H1 (cell line): ENCODE measurements at regions not wholly inside any gene's neighbourhood (a gene's known extent, or its start where the extent isn't known, plus 50 kb on each side); places are given as distances from the start of the nearest gene placed in this dataset.

ENCODE experiments used
- BRCA1 ChIP-seq: IDR thresholded peaks from 2 replicates; pipeline ENCODE4 v1.6.1; 2012; ENCODE audit warnings: low read depth, low read length, improper control_type of control experiment
- CHD2 ChIP-seq: IDR thresholded peaks from 2 replicates; pipeline ENCODE4 v1.6.1; 2012; ENCODE audit warnings: low read length, improper control_type of control experiment
- EZH2 ChIP-seq: fragments of 200-600 bp; sonication (generic); IDR thresholded peaks from 2 replicates; pipeline ENCODE4 v1.7.1; 2012; ENCODE audit warnings: low read depth, mild to moderate bottlenecking, moderate library complexity, low read length, inconsistent platforms; ENCODE audit not compliant: severe bottlenecking
- JUN ChIP-seq: IDR thresholded peaks from 2 replicates; pipeline ENCODE4 v1.6.1; 2011; ENCODE audit warnings: low read depth, mild to moderate bottlenecking, improper control_type of control experiment, low read length
- POLR2A ChIP-seq, 2 experiments: IDR thresholded peaks; 1 replicate in 1 of 2; 2 replicates in 1 of 2; pipeline ENCODE4 v1.6.1; 2011; ENCODE audit warnings: low read depth in 2 of 2, low read length in 2 of 2, mild to moderate bottlenecking in 2 of 2; ENCODE audit errors: control extremely low read depth in 1 of 2
- POLR2AphosphoS5 ChIP-seq: IDR thresholded peaks from 2 replicates; pipeline ENCODE4 v1.6.1; 2011; ENCODE audit warnings: low read depth, low read length
- SIN3A ChIP-seq, 2 experiments: IDR thresholded peaks in 1 of 2; conservative IDR thresholded peaks in 1 of 2; 2 replicates each; pipeline ENCODE4 v1.6.1; 2011 to 2012; ENCODE audit warnings: low read length in 2 of 2, improper control_type of control experiment in 1 of 2, low read depth in 1 of 2, mild to moderate bottlenecking in 1 of 2
- YY1 ChIP-seq: IDR thresholded peaks from 2 replicates; pipeline ENCODE4 v1.6.1; 2011; ENCODE audit warnings: low read depth, mild to moderate bottlenecking, low read length
- TF ChIP-seq, protein P1 (sequence below), 3 experiments: IDR thresholded peaks; 1 replicate in 2 of 3; 2 replicates in 1 of 3; pipeline versions ENCODE4 v1.5.1 to v1.6.1; 2011; ENCODE audit warnings: low read length in 3 of 3, mild to moderate bottlenecking in 3 of 3, inconsistent platforms in 2 of 3, low read depth in 1 of 3, moderate library complexity in 1 of 3; ENCODE audit not compliant: insufficient read depth in 1 of 3; ENCODE audit errors: control extremely low read depth in 1 of 3
- TF ChIP-seq, protein P2 (sequence below): fragments of 300-600 bp; sonication (generic); IDR thresholded peaks from 2 replicates; pipeline ENCODE4 v1.7.1; 2012; ENCODE audit warnings: low read length, moderate library complexity, mild to moderate bottlenecking, inconsistent platforms; ENCODE audit not compliant: insufficient replicate concordance

DNA sequence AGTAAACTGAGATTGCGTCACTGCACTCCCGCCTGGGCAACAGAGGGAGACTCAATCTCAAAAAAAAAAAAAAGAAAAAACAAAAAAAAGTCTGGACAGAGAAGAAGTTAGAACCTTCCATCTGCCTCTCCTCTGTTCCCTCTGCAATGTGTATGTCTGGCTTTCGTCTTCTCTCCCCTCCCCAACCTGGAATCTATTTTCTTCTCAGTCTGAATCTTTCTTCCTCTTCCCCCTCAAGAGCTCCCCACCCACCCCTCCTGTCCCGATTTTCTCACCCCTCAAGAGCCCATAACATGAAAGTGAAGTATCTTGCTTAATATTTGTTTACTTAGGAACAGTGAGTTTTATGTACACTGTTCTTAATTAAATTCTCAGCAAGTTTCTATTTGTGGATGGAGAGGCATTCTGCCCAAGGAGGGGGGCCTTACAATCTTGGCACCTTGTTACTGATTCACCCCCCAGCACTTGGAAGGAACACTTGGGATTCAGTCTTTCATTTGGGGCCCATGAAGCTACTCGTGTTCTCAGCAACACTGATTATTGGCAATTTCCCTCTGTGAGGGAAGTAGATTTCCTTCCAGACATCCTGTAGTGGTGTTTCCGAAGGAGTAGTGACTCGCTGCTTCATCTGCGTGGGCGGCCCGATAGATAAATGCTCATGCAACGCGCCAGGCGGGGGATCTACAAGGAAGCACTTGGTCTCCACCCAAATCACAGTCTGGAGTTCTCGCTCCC, 69.3 kb upstream of the SRSF6 start:
- no peak for TF ChIP-seq BRCA1
- no peak for TF ChIP-seq JUN
- TF ChIP-seq POLR2A (IDR thresholded peaks at IDR 0.05; ENCODE audit: control extremely low read depth in 1 of 2, low read depth in 2 of 2, low read length in 2 of 2): no peak
- TF ChIP-seq EZH2: no peak
- no peak for TF ChIP-seq POLR2AphosphoS5
- no peak for TF ChIP-seq CHD2
- TF ChIP-seq, protein P1, sequence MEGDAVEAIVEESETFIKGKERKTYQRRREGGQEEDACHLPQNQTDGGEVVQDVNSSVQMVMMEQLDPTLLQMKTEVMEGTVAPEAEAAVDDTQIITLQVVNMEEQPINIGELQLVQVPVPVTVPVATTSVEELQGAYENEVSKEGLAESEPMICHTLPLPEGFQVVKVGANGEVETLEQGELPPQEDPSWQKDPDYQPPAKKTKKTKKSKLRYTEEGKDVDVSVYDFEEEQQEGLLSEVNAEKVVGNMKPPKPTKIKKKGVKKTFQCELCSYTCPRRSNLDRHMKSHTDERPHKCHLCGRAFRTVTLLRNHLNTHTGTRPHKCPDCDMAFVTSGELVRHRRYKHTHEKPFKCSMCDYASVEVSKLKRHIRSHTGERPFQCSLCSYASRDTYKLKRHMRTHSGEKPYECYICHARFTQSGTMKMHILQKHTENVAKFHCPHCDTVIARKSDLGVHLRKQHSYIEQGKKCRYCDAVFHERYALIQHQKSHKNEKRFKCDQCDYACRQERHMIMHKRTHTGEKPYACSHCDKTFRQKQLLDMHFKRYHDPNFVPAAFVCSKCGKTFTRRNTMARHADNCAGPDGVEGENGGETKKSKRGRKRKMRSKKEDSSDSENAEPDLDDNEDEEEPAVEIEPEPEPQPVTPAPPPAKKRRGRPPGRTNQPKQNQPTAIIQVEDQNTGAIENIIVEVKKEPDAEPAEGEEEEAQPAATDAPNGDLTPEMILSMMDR (IDR thresholded peaks at IDR 0.05; ENCODE audit: control extremely low read depth in 1 of 3, insufficient read depth in 1 of 3, low read depth in 1 of 3, low read length in 3 of 3): no peak
- no peak for TF ChIP-seq YY1
- no peak for TF ChIP-seq SIN3A (conservative IDR thresholded peaks at IDR 0.05 in 1 of 2, IDR thresholded peaks at IDR 0.05 in 1 of 2; ENCODE audit: low read depth in 1 of 2, low read length in 2 of 2)
- TF ChIP-seq, protein P2, sequence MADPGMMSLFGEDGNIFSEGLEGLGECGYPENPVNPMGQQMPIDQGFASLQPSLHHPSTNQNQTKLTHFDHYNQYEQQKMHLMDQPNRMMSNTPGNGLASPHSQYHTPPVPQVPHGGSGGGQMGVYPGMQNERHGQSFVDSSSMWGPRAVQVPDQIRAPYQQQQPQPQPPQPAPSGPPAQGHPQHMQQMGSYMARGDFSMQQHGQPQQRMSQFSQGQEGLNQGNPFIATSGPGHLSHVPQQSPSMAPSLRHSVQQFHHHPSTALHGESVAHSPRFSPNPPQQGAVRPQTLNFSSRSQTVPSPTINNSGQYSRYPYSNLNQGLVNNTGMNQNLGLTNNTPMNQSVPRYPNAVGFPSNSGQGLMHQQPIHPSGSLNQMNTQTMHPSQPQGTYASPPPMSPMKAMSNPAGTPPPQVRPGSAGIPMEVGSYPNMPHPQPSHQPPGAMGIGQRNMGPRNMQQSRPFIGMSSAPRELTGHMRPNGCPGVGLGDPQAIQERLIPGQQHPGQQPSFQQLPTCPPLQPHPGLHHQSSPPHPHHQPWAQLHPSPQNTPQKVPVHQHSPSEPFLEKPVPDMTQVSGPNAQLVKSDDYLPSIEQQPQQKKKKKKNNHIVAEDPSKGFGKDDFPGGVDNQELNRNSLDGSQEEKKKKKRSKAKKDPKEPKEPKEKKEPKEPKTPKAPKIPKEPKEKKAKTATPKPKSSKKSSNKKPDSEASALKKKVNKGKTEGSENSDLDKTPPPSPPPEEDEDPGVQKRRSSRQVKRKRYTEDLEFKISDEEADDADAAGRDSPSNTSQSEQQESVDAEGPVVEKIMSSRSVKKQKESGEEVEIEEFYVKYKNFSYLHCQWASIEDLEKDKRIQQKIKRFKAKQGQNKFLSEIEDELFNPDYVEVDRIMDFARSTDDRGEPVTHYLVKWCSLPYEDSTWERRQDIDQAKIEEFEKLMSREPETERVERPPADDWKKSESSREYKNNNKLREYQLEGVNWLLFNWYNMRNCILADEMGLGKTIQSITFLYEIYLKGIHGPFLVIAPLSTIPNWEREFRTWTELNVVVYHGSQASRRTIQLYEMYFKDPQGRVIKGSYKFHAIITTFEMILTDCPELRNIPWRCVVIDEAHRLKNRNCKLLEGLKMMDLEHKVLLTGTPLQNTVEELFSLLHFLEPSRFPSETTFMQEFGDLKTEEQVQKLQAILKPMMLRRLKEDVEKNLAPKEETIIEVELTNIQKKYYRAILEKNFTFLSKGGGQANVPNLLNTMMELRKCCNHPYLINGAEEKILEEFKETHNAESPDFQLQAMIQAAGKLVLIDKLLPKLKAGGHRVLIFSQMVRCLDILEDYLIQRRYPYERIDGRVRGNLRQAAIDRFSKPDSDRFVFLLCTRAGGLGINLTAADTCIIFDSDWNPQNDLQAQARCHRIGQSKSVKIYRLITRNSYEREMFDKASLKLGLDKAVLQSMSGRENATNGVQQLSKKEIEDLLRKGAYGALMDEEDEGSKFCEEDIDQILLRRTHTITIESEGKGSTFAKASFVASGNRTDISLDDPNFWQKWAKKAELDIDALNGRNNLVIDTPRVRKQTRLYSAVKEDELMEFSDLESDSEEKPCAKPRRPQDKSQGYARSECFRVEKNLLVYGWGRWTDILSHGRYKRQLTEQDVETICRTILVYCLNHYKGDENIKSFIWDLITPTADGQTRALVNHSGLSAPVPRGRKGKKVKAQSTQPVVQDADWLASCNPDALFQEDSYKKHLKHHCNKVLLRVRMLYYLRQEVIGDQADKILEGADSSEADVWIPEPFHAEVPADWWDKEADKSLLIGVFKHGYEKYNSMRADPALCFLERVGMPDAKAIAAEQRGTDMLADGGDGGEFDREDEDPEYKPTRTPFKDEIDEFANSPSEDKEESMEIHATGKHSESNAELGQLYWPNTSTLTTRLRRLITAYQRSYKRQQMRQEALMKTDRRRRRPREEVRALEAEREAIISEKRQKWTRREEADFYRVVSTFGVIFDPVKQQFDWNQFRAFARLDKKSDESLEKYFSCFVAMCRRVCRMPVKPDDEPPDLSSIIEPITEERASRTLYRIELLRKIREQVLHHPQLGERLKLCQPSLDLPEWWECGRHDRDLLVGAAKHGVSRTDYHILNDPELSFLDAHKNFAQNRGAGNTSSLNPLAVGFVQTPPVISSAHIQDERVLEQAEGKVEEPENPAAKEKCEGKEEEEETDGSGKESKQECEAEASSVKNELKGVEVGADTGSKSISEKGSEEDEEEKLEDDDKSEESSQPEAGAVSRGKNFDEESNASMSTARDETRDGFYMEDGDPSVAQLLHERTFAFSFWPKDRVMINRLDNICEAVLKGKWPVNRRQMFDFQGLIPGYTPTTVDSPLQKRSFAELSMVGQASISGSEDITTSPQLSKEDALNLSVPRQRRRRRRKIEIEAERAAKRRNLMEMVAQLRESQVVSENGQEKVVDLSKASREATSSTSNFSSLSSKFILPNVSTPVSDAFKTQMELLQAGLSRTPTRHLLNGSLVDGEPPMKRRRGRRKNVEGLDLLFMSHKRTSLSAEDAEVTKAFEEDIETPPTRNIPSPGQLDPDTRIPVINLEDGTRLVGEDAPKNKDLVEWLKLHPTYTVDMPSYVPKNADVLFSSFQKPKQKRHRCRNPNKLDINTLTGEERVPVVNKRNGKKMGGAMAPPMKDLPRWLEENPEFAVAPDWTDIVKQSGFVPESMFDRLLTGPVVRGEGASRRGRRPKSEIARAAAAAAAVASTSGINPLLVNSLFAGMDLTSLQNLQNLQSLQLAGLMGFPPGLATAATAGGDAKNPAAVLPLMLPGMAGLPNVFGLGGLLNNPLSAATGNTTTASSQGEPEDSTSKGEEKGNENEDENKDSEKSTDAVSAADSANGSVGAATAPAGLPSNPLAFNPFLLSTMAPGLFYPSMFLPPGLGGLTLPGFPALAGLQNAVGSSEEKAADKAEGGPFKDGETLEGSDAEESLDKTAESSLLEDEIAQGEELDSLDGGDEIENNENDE: no peak
